Inflammatory macrophage treated with lipopolysaccharide for 1 hour (primary cell): ENCODE measurements at regions not wholly inside any gene's neighbourhood (a gene's known extent, or its start where the extent isn't known, plus 50 kb on each side); places are given as distances from the start of the nearest gene placed in this dataset.
A peak's percentile ranks its signal among the peaks of the same experiment; 100 is the strongest.
"Not testable (repeated sequence)": the region's sequence is repeated elsewhere in the genome, so short reads cannot be mapped to it uniquely, and the experiment has no call there.

ENCODE experiments used
- DNase-seq, 2 donors: peaks; one replicate each; pipeline ENCODE4 v3.0.0-alpha.2; 2020 to 2022

DNA sequence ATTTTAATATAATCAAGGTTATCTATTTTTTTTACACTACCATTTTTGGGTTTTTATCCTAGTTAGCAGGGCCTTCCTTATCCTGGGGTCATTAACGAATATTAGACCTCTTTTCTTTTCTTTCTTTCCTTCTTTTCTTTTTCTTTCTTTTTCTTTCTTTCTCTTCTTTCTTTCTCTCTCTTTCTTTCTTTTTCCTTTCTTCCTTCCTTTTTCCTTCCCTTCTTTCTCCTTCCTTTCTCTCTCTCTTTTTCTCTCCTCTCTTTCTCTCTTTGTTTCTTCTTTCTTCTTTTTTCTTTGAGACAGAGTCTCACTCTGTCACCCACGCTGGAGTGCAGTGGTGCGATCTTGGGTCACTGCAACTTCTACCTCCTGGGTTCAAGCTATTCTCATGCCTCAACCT, 120.4 kb upstream of the PDE7B start:
- DNase-seq, result no peak

DNA sequence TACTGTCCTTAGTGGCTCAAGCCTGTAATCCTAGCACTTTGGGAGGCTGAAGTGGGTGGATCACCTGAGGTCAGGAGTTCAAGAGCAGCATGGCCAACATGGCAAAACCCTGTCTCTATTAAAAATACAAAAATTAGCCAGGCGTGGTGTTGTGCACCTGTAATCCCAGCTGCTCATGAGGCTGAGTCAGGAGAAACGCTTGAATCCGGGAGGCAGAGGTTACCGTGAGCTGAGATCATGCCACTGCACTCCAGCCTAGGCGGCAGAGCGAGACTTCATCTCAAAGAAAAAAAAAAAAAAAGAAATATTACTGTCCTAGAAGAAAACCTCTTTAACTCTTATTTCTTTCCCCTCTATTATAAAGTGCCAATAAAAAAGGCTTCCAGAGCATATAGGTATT, 115.2 kb upstream of the PDE7B start:
- DNase-seq, result not testable (repeated sequence)

DNA sequence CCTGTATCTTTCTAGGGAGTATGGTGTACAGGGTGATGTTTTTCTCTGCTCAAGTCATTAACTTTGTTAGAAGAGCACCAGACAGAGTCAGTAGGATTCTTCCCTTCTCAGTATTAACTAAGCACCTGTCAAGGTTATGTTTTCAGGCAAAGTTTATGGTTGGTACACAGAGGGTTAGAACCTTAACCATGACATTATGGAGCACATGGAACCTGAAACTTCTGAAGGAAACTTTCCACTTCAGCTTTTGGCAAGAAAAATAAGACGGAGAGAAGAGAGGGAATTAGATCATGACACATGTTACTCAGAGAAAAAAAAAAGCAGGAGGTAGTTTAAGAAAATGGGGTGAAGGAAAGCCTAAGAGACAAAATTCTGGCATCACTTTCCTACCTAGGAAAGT, 112.9 kb upstream of the PDE7B start:
- no peak for DNase-seq

DNA sequence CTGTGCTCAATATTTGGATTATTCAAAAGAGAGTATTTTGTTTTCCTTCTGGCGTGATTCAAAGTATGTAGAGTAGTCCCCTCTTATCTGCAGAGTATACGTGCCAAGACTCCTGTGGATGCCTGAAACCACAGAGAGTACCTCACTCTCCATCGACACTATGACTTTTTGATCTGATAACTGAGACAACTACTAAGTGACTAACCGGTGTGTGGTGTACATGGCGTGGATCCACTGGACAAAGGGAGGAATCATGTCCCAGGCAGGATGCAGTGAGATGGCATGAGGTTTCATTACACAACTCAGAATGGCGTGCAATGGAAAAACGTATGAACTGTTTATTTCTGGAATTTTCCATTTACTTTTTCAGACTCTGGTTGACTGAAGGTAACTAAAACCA, 112.2 kb upstream of the PDE7B start:
- DNase-seq, result no peak

DNA sequence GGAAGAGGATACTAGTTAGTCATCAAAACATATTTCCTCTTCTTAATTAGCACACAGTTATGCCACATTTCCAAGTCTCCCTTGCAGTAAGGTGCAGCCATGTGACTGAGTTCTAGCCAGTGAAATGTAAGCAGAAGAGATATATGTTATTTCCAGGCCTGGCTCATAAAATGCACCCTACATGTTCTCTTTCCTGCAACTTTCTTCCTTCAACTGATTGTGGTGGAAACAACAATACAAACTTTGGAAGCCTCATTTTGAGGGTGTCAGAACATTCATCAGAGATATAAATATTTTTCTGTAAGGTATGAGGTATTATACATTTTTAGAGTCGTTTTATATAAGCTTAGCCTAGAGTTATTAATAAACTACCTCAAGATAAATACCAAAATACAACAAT, 110.9 kb upstream of the PDE7B start:
- peak in 1 of 2 donors; percentile 3 for DNase-seq

DNA sequence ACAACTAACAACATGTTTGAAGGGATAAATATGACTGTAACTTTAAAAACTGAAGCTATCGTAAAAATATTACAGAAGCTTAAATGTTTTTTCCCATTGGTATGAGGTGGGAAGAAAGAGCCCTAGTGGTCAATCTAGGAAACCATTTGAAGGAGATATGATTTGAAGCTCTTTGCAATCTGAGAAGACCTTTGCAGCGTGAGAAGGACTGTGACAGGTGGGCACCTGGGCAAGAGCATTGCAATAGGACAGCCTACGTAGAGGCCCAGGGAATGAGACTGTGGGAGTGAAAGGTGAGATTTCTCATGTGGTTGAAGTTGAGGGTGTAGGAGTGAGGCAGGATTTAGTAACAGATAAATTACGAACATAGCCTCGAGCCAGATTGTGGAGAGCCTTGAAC, 108.0 kb upstream of the PDE7B start:
- DNase-seq, result no peak

DNA sequence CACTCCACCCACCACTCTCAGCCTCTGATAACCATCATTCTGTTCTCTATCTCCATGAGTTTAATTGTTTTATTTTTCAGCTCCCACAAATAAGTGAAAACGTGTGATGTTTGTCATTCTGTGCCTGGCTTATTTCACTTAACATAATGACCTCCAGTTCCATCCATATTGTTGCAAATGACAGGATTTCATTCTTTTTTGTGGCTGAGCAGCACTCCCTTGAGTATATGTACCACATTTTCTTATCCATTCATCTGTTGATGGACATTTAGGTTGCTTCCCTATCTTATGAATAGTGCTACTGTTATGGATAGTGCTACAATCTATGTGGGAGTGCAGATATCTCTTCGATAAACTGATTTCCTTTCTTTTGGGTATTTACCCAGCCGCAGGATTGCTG, 103.3 kb upstream of the PDE7B start:
- no peak for DNase-seq

DNA sequence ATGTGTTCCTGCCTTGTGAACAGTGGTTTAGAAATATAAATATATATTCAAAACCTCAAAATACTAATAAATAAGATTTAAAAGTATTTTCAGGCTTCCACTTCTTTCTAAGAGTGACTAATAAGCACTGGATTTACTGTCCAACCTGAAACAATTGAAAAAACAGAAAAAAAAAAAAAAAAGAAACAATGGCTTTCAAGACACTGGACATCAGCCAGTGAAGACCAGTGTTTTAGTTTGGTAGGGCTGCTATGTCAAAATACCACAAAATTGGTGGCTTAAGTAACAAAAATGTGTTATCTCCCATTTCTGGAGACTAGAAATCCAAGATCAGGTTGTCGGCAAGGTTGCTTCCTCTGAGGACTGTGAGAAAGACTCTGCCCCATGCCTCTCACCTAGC, 101.4 kb upstream of the PDE7B start:
- no peak for DNase-seq

DNA sequence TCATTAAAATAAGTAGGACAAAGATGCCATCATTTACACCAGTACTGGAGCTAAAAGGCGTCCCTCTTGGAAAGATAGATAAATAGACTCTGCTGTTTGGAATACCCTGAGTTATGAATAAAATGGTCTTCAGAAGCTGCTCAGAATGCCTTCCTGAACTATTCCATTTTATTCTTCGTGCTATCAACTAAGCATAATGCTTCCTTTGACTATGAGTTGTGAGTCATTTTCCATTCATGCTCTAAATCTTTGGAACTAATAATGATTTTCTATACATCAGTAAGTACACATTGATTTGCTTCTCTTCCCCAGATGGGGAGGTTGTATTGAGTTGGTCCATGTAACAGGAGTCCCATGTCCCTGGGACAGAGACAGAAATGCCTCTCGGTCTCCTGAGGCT, 98.3 kb upstream of the PDE7B start:
- no peak for DNase-seq

DNA sequence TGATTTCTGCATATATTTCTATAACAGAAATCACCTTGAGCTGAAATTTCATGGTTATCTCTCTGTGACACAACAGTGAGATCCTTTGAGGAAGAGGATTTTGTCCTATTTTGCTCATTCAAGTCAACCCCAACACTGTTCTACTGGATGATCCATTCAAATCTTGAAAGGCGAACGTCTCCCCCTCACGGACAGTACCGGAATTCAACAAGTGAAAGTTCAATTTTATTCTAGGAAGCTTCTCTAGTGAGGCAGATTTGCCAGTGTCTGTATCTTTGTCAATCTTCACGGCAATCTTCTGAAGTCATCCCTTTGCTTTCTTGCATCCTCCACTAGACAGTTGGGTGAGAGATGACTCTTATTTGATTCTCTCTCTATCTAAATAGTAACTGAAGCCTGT, 91.7 kb upstream of the PDE7B start:
- DNase-seq, result peak in 1 of 2 donors; percentile 5

DNA sequence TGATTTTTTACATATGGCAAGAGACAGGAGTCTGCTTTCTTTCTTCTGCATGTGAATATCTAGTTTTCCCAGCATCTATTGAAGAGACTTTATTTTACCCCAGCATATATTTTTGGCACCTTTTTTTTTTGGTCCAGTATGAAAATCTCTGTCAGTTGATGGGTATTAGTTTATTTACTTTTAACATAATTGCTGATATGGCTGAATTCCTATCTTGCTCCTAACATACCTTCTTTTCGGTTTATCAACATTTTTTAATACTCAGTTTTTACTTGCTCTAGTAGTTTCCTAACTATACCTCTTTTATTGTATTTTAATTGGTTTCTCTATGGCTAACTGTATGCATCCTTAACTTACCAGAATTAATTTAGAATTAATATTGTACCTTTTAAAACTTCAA, 77.5 kb upstream of the PDE7B start:
- DNase-seq, result no peak

DNA sequence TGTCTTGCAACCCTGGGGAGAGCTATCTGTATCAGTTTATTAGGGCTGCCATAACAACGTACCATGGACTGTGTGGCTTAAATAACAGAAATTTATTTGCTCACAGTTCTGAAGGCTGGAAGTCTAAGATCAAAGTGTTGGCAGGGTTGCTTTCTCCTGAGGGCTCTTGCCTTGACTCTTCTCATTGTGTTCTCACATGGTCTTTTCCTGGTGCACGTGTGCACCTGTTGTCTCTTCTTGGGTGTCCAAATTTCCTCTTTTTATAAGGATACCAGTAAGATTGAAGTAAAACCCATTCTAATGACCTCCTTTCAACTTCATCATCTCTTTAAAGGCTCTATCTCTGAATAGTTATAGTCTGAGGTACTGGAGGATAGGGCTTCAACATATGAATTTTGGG, 72.3 kb upstream of the PDE7B start:
- no peak for DNase-seq

DNA sequence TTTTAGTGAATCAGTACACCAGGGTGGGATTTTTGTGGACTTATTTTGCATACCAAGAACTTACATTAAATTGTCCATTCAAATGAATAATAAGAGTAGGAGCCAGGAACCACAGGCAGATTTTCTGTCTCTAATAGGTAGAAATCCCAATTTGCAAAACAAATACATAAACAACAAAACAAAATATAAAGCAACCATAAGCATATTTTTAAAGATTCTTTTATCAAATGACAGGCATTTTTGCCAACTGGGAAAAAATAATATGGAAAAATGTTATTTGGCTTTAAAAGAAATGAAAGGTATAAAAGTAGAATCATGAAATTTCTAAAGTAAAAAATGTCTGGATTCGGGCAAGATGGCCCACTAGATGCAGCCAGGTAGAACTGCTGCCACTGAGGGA, 71.2 kb upstream of the PDE7B start:
- no peak for DNase-seq

DNA sequence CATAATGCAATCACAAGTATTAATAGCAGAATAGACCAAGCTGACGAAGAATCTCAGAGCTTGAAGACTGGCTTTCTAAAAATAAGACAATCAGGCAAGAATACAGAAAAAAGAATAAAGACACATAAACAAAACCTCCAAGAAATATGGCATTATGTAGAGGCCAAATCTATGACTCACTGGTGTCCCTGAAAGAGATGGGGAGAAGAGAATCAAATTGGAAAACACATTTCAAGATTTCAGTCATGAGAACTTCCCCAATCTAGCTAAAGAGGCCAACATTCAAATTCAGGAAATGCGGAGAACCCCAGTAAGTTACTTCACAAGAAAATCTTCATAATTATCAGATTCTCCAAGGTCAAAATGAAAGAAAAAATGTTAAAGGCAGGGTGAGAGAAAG, 69.0 kb upstream of the PDE7B start:
- peak; percentile 35 to 36 for DNase-seq

DNA sequence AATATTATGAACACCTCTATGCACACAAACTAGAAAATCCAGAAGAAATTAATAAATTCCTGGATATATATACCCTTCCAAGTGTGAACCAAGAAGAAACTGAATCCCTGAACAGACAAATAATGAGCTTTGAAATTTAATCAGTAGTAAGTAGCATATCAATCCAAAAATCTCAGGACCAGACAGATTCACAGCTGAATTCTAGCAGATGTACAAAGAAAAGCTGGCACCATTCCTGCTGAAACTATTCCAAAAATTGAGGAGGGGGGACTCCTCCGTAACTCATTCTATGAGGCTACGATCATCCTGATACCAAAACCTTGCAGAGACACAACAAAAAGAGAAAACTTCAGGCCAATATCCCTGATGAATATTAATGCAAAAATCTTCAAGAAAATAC, 67.0 kb upstream of the PDE7B start:
- no peak for DNase-seq

DNA sequence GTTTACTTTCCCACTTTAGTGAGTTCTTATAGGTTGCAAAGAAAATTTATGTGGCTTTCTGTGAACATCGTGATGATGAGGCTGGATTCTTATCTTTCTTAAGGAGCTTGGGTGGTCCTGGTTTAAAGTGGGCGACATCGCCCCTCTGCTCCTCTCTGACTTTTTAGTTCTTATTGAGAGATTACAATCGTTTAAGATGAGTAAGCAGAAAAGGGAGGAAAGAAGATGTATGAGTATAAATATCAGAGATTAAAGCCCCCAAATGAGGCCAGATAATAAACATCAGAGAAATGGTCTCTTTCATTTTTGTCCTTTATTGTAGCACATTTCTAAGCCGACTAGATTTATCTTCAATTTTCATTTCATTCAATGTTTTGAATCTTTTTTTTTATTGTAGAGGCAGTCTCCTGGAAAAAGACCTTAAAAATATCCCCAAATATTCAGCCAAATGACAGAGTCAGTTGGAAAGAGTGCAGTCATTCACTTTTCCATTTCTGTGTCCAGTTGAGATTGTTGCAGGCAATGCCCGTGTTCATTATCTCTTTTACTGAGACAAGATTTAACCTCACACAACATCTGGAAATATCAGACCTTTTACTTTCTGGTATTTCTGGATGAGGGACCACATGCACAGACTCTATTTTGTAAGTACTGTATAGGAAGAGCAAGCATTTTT, 62.0 kb upstream of the PDE7B start:
- no peak for DNase-seq

DNA sequence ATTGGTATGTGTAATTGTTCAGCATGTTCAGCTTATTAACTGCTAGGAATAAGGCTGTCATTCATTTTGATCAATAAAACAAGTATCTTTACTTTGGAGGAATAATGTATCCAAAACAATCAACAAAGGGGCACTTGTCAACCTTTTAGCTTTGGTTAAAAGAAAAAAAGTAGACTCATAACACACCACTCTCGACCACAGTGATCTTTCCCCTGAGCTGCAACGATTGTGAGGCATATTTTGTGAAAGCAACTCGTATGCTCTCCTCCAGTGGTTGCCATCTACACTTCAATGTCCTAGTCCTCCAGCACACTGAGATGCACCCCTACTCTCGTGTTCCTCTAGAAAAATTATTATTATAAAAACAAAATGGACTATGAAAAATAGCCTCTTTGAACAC, 60.1 kb upstream of the PDE7B start:
- DNase-seq, result no peak

DNA sequence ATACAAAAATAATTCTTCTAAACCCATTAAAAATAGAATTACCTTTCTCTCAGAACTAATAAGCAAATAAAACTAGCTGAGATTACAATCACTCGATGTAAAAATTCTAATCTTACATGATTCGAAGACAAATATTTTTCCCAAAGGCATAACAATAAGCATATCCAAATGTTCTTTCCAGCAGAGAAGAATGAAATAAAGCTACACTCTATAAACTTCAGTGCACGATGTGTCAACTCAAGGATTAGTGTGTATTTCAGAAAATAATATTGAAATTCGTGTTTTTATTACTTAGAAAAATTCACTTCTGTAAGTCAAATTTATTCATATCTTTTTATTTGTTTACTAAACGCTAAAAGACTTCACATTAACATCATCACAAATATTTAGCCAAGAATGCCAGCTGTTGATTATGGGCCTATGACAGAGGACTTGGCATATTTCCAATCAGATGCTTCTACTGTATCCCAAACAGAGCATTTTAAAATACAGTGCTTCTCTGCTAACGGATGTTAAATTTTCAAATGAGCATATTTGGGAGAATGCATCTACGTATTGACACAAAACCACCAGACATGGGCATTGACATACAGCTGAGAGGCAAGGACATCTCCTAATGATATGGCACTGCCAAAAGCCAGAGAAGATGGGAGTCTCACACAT, 54.7 kb upstream of the PDE7B start:
- no peak for DNase-seq

DNA sequence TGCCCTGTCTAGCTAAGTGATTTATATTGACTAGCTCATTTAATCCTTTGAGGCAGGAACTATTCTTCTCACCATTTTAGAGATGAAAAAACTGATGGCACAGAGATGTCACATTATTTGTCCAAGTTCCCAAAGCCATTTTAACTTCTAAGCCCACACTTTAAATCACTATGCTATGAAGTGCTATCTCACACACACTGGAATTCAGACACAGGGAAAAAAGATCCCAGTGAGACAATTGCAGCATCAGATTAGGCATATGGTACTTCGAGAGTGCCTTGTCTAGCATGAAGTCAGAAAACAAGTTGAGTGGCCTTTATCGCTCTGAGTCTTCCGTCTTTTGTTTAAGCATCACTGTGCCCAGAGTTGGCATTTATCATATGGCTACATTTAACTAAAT, 54.1 kb upstream of the PDE7B start:
- no peak for DNase-seq

DNA sequence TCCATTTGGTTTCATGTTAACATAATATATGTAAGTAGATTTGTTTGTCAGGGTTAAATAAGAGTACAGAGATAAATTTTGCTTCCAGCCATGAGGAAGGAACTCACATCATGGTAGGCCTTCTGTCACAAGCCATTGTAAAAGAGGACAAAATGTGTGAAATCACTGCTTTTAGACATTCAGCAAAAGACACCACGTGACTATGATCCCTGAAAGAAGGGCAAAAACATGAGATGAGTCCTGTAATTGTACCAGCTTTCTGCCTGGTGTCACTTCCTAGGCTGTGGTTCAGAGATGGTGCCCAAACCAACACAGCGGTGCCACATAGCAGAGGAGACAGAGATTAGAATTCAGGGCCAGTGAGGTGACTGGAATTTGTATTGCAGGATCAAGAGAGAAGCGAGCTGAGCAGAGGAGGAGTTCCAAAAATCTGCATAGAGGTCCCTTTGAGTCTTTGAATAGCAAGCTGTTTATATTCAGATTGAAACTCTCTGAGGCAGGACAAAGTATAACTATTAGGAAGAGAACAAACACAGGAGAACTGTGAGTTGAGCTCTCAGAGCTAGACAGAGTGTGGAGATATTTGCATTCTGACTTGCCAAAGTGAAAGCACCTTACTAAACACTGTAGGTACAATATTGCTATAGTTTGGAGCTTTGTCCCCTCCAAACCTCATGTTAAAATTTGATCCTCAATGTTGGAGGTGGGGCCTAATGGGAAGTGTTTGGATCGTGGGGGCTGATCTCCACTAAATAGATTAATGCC, 52.6 kb upstream of the PDE7B start:
- DNase-seq, result no peak
